ENCODE measurements at regions not wholly inside any gene's neighbourhood (a gene's known extent, or its start where the extent isn't known, plus 50 kb on each side); places are given as distances from the start of the nearest gene placed in this dataset.

- Histone ChIP-seq H3K4me1 (ENCODE audit: control insufficient read depth, low read length) (no peaks in the 10 kb centered on the region), H3K79me2 (ENCODE audit: control insufficient read depth, low read length) (no peaks in the 10 kb centered on the region), H3K27ac (ENCODE audit: low read depth, low read length) (no peak overlapping the region), H3K27me3 (ENCODE audit: control insufficient read depth, low read length) (peaks cover 6% of the 10 kb centered on the region), H3K9me2 (replicated peaks; ENCODE audit: control insufficient read depth, low read length) (no peaks in the 10 kb centered on the region), H3K4me3 (ENCODE audit: low read length) (no peak overlapping the region), H3K36me3 (ENCODE audit: control insufficient read depth, low read length) (no peaks in the 10 kb centered on the region), H3K9me3 (ENCODE audit: control insufficient read depth, insufficient read depth, low read length) (peaks cover 4% of the 10 kb centered on the region; the same call in 1 of the 2 replicates), H3K4me2 (ENCODE audit: low read length) (no peak overlapping the region), H3F3A (ENCODE audit: control insufficient read depth, insufficient read depth) (no peaks in the 10 kb centered on the region), H4K20me1 (ENCODE audit: control insufficient read depth, insufficient read depth, low read depth, low read length) (no peaks in the 10 kb centered on the region)
- TF ChIP-seq, protein P1, sequence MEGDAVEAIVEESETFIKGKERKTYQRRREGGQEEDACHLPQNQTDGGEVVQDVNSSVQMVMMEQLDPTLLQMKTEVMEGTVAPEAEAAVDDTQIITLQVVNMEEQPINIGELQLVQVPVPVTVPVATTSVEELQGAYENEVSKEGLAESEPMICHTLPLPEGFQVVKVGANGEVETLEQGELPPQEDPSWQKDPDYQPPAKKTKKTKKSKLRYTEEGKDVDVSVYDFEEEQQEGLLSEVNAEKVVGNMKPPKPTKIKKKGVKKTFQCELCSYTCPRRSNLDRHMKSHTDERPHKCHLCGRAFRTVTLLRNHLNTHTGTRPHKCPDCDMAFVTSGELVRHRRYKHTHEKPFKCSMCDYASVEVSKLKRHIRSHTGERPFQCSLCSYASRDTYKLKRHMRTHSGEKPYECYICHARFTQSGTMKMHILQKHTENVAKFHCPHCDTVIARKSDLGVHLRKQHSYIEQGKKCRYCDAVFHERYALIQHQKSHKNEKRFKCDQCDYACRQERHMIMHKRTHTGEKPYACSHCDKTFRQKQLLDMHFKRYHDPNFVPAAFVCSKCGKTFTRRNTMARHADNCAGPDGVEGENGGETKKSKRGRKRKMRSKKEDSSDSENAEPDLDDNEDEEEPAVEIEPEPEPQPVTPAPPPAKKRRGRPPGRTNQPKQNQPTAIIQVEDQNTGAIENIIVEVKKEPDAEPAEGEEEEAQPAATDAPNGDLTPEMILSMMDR (IDR thresholded peaks at IDR 0.05; ENCODE audit: low read depth, low read length, poor library complexity, severe bottlenecking), result no peak
- no peak for TF ChIP-seq EZH2phosphoT487 (IDR thresholded peaks at IDR 0.05; ENCODE audit: borderline replicate concordance, low read length)
Observed at GRCh38 chr10:45071043-45071813, 70.5 kb downstream of the ZNF22 start.

DNA sequence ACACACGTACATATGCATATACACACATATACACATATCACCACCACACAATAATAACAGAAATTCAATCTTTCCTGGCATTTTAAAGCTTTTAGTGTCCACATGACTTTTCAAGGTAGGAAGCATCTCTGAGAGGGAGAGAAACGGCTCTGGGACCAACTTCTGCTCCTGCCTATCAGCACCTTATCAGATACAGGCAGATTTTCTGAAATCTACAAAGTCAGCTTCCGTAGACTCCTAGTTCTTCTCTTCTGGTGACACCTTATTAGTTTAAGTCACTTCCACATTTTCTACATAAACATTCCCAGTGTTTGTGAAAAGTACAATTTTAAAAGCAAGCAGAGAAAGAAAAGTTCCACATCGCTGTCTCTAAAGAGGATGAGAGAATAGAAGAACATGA is 74.5 kb downstream of the ZNF22 start:
- no peak for TF ChIP-seq EZH2phosphoT487 (IDR thresholded peaks at IDR 0.05; ENCODE audit: borderline replicate concordance, low read length)
- TF ChIP-seq, protein P1 (IDR thresholded peaks at IDR 0.05; ENCODE audit: low read depth, low read length, poor library complexity, severe bottlenecking), result no peak
- H3K27me3 ChIP-seq (ENCODE audit: control insufficient read depth, low read length), result peaks cover 14% of the 10 kb centered on the region
- H3K79me2 ChIP-seq (ENCODE audit: control insufficient read depth, low read length), result no peaks in the 10 kb centered on the region
- no peaks in the 10 kb centered on the region for H3K9me2 ChIP-seq (replicated peaks; ENCODE audit: control insufficient read depth, low read length)
- no peaks in the 10 kb centered on the region for H3K36me3 ChIP-seq (ENCODE audit: control insufficient read depth, low read length)
- H3K4me1 ChIP-seq (ENCODE audit: control insufficient read depth, low read length), result no peaks in the 10 kb centered on the region
- H4K20me1 ChIP-seq (ENCODE audit: control insufficient read depth, insufficient read depth, low read depth, low read length), result no peaks in the 10 kb centered on the region
- peaks cover 4% of the 10 kb centered on the region; the same call in 1 of the 2 replicates for H3K9me3 ChIP-seq (ENCODE audit: control insufficient read depth, insufficient read depth, low read length)
- H3K4me3 ChIP-seq (ENCODE audit: low read length), result no peak overlapping the region
- H3K27ac ChIP-seq (ENCODE audit: low read depth, low read length), result no peak overlapping the region
- H3F3A ChIP-seq (ENCODE audit: control insufficient read depth, insufficient read depth), result no peaks in the 10 kb centered on the region
- H3K4me2 ChIP-seq (ENCODE audit: low read length), result no peak overlapping the region

GRCh38 chr10:45075826-45076380 is 75.2 kb downstream of the ZNF22 start:
- H3K9me2 ChIP-seq (replicated peaks; ENCODE audit: control insufficient read depth, low read length), result no peaks in the 10 kb centered on the region
- no peak overlapping the region for H3K4me3 ChIP-seq (ENCODE audit: low read length)
- no peak overlapping the region for H3K27ac ChIP-seq (ENCODE audit: low read depth, low read length)
- H3K79me2 ChIP-seq (ENCODE audit: control insufficient read depth, low read length), result no peaks in the 10 kb centered on the region
- TF ChIP-seq EZH2phosphoT487 (IDR thresholded peaks at IDR 0.05; ENCODE audit: borderline replicate concordance, low read length), result no peak
- TF ChIP-seq, protein P1 (IDR thresholded peaks at IDR 0.05; ENCODE audit: low read depth, low read length, poor library complexity, severe bottlenecking), result no peak
- H3K4me1 ChIP-seq (ENCODE audit: control insufficient read depth, low read length), result no peaks in the 10 kb centered on the region
- peaks cover 14% of the 10 kb centered on the region for H3K27me3 ChIP-seq (ENCODE audit: control insufficient read depth, low read length)
- no peaks in the 10 kb centered on the region for H3F3A ChIP-seq (ENCODE audit: control insufficient read depth, insufficient read depth)
- H3K36me3 ChIP-seq (ENCODE audit: control insufficient read depth, low read length), result no peaks in the 10 kb centered on the region
- no peak overlapping the region for H3K4me2 ChIP-seq (ENCODE audit: low read length)
- no peaks in the 10 kb centered on the region for H4K20me1 ChIP-seq (ENCODE audit: control insufficient read depth, insufficient read depth, low read depth, low read length)
- H3K9me3 ChIP-seq (ENCODE audit: control insufficient read depth, insufficient read depth, low read length), result peaks cover 4% of the 10 kb centered on the region; the same call in 1 of the 2 replicates
